Stimulated activated naive CD8-positive, alpha-beta T cell treated with anti-CD3 and anti-CD28 coated beads, Interleukin-15, Interleukin-2, amounts not matched to agents 100 ng/mL and 50 ng/mL, for 24 hours (primary cell): ENCODE measurements at regions not wholly inside any gene's neighbourhood (a gene's known extent, or its start where the extent isn't known, plus 50 kb on each side); places are given as distances from the start of the nearest gene placed in this dataset.

Experiments
- H3K27ac Mint-ChIP-seq: one replicate; pipeline ENCODE4 v1.8.0; 2021; ENCODE audit warnings: mild to moderate bottlenecking, mixed read lengths
- H3K27me3 Mint-ChIP-seq: one replicate; pipeline ENCODE4 v1.8.0; 2021; ENCODE audit warnings: mixed read lengths
- H3K36me3 Mint-ChIP-seq: one replicate; pipeline ENCODE4 v1.8.0; 2021; ENCODE audit warnings: low read depth, mixed read lengths
- H3K4me1 Mint-ChIP-seq: one replicate; pipeline ENCODE4 v1.8.0; 2021; ENCODE audit warnings: low read depth, mixed read lengths
- H3K4me3 Mint-ChIP-seq: one replicate; pipeline ENCODE4 v1.8.0; 2021; ENCODE audit warnings: mild to moderate bottlenecking, mixed read lengths
- H3K9me3 Mint-ChIP-seq: one replicate; pipeline ENCODE4 v1.8.0; 2021; ENCODE audit warnings: mixed read lengths

GRCh38 chr5:125219710-125220109 lies 473.3 kb upstream of the ZNF608 start:
- peaks cover 22% of the 10 kb centered on the region for H3K9me3 Mint-ChIP-seq
- no peaks in the 10 kb centered on the region for H3K36me3 Mint-ChIP-seq
- H3K4me3 Mint-ChIP-seq, result no peak overlapping the region
- H3K27ac Mint-ChIP-seq, result no peak overlapping the region
- H3K27me3 Mint-ChIP-seq, result no peaks in the 10 kb centered on the region
- peaks cover 4% of the 10 kb centered on the region for H3K4me1 Mint-ChIP-seq

- Mint-ChIP-seq H3K4me1 (peaks cover 4% of the 10 kb centered on the region), H3K27me3 (no peaks in the 10 kb centered on the region), H3K36me3 (no peaks in the 10 kb centered on the region), H3K4me3 (no peak overlapping the region), H3K9me3 (peaks cover 22% of the 10 kb centered on the region), H3K27ac (no peak overlapping the region)
Observed at GRCh38 chr5:125220284-125220683, 473.8 kb upstream of the ZNF608 start.

- H3K4me1 Mint-ChIP-seq, result peaks cover 4% of the 10 kb centered on the region
Observed at GRCh38 chr5:125222597-125223240, 476.3 kb upstream of the ZNF608 start.

GRCh38 chr5:125225424-125225823 lies 479.0 kb upstream of the ZNF608 start:
- peaks cover 6% of the 10 kb centered on the region for H3K9me3 Mint-ChIP-seq
- no peaks in the 10 kb centered on the region for H3K4me1 Mint-ChIP-seq
- no peaks in the 10 kb centered on the region for H3K36me3 Mint-ChIP-seq
- H3K27ac Mint-ChIP-seq, result no peak overlapping the region
- H3K4me3 Mint-ChIP-seq, result no peak overlapping the region
- H3K27me3 Mint-ChIP-seq, result no peaks in the 10 kb centered on the region

More at GRCh38 chr5:125222597-125223240, 476.3 kb upstream of the ZNF608 start:
- no peaks in the 10 kb centered on the region for H3K27me3 Mint-ChIP-seq
- H3K4me3 Mint-ChIP-seq, result no peak overlapping the region
- peaks cover 19% of the 10 kb centered on the region for H3K9me3 Mint-ChIP-seq
- no peaks in the 10 kb centered on the region for H3K36me3 Mint-ChIP-seq
- no peak overlapping the region for H3K27ac Mint-ChIP-seq

GRCh38 chr5:125226825-125227224 lies 480.4 kb upstream of the ZNF608 start:
- Mint-ChIP-seq H3K36me3 (no peaks in the 10 kb centered on the region), H3K27ac (no peak overlapping the region), H3K27me3 (no peaks in the 10 kb centered on the region), H3K4me3 (no peak overlapping the region), H3K4me1 (no peaks in the 10 kb centered on the region), H3K9me3 (peaks cover 3% of the 10 kb centered on the region)

- Mint-ChIP-seq H3K36me3 (no peaks in the 10 kb centered on the region), H3K9me3 (no peaks in the 10 kb centered on the region), H3K4me1 (no peaks in the 10 kb centered on the region), H3K27me3 (no peaks in the 10 kb centered on the region), H3K27ac (no peak overlapping the region), H3K4me3 (no peak overlapping the region)
Observed at GRCh38 chr5:125227333-125228095, 481.1 kb upstream of the ZNF608 start.

GRCh38 chr5:125228363-125229070 lies 482.1 kb upstream of the ZNF608 start:
- H3K4me3 Mint-ChIP-seq, result no peak overlapping the region
- H3K36me3 Mint-ChIP-seq, result no peaks in the 10 kb centered on the region
- H3K27me3 Mint-ChIP-seq, result no peaks in the 10 kb centered on the region
- H3K4me1 Mint-ChIP-seq, result no peaks in the 10 kb centered on the region
- H3K27ac Mint-ChIP-seq, result no peak overlapping the region
- no peaks in the 10 kb centered on the region for H3K9me3 Mint-ChIP-seq

GRCh38 chr5:125229556-125229955 lies 483.1 kb upstream of the ZNF608 start:
- H3K27ac Mint-ChIP-seq, result no peak overlapping the region
- no peaks in the 10 kb centered on the region for H3K4me1 Mint-ChIP-seq
- H3K4me3 Mint-ChIP-seq, result no peak overlapping the region
- H3K36me3 Mint-ChIP-seq, result no peaks in the 10 kb centered on the region
- no peaks in the 10 kb centered on the region for H3K9me3 Mint-ChIP-seq
- no peaks in the 10 kb centered on the region for H3K27me3 Mint-ChIP-seq

- H3K4me1 Mint-ChIP-seq, result no peaks in the 10 kb centered on the region
- no peaks in the 10 kb centered on the region for H3K9me3 Mint-ChIP-seq
- no peaks in the 10 kb centered on the region for H3K27me3 Mint-ChIP-seq
- H3K36me3 Mint-ChIP-seq, result no peaks in the 10 kb centered on the region
- no peak overlapping the region for H3K4me3 Mint-ChIP-seq
- H3K27ac Mint-ChIP-seq, result no peak overlapping the region
Observed at GRCh38 chr5:125232779-125233230, 486.4 kb upstream of the ZNF608 start.

GRCh38 chr5:125233944-125234343 lies 487.5 kb upstream of the ZNF608 start:
- Mint-ChIP-seq H3K4me3 (no peak overlapping the region), H3K36me3 (no peaks in the 10 kb centered on the region), H3K27ac (no peak overlapping the region), H3K27me3 (no peaks in the 10 kb centered on the region), H3K9me3 (no peaks in the 10 kb centered on the region), H3K4me1 (no peaks in the 10 kb centered on the region)

- no peak overlapping the region for H3K27ac Mint-ChIP-seq
- H3K9me3 Mint-ChIP-seq, result no peaks in the 10 kb centered on the region
- H3K27me3 Mint-ChIP-seq, result no peaks in the 10 kb centered on the region
- H3K4me3 Mint-ChIP-seq, result no peak overlapping the region
- H3K4me1 Mint-ChIP-seq, result no peaks in the 10 kb centered on the region
- H3K36me3 Mint-ChIP-seq, result no peaks in the 10 kb centered on the region
Observed at GRCh38 chr5:125236007-125236406, 489.6 kb upstream of the ZNF608 start.

- no peaks in the 10 kb centered on the region for H3K9me3 Mint-ChIP-seq
Observed at GRCh38 chr5:125236981-125237380, 490.5 kb upstream of the ZNF608 start.

GRCh38 chr5:125244531-125244930 lies 498.1 kb upstream of the ZNF608 start:
- Mint-ChIP-seq H3K9me3 (peaks cover 11% of the 10 kb centered on the region), H3K27me3 (no peaks in the 10 kb centered on the region)

More at GRCh38 chr5:125236981-125237380, 490.5 kb upstream of the ZNF608 start:
- H3K4me1 Mint-ChIP-seq, result no peaks in the 10 kb centered on the region
- H3K27me3 Mint-ChIP-seq, result no peaks in the 10 kb centered on the region
- no peaks in the 10 kb centered on the region for H3K36me3 Mint-ChIP-seq
- no peak overlapping the region for H3K4me3 Mint-ChIP-seq
- H3K27ac Mint-ChIP-seq, result no peak overlapping the region

GRCh38 chr5:125245216-125245615 lies 498.8 kb upstream of the ZNF608 start:
- H3K27ac Mint-ChIP-seq, result no peak overlapping the region
- no peaks in the 10 kb centered on the region for H3K27me3 Mint-ChIP-seq
- H3K9me3 Mint-ChIP-seq, result peaks cover 11% of the 10 kb centered on the region
- no peaks in the 10 kb centered on the region for H3K36me3 Mint-ChIP-seq
- no peaks in the 10 kb centered on the region for H3K4me1 Mint-ChIP-seq
- H3K4me3 Mint-ChIP-seq, result no peak overlapping the region

More at GRCh38 chr5:125244531-125244930, 498.1 kb upstream of the ZNF608 start:
- Mint-ChIP-seq H3K36me3 (no peaks in the 10 kb centered on the region), H3K4me3 (no peak overlapping the region), H3K27ac (no peak overlapping the region), H3K4me1 (no peaks in the 10 kb centered on the region)

- Mint-ChIP-seq H3K4me1 (no peaks in the 10 kb centered on the region), H3K27ac (no peak overlapping the region), H3K36me3 (no peaks in the 10 kb centered on the region), H3K27me3 (no peaks in the 10 kb centered on the region), H3K4me3 (no peak overlapping the region), H3K9me3 (peaks cover 26% of the 10 kb centered on the region)
Observed at GRCh38 chr5:125249400-125249799, 503.0 kb upstream of the ZNF608 start.
